ENCODE measurements at regions not wholly inside any gene's neighbourhood (a gene's known extent, or its start where the extent isn't known, plus 50 kb on each side); places are given as distances from the start of the nearest gene placed in this dataset.

GRCh38 chrX:44619039-44619438 is 76.4 kb upstream of the FUNDC1 start:
- TF ChIP-seq CTCF (conservative IDR thresholded peaks at IDR 0.05 in 1 of 2, IDR thresholded peaks at IDR 0.05 in 1 of 2; ENCODE audit: low read depth in 1 of 2, low read length in 2 of 2) (no peak), EZH2 (IDR thresholded peaks at IDR 0.05; ENCODE audit: low read length, missing control alignments) (no peak)
- Histone ChIP-seq H3K4me1 (ENCODE audit: control insufficient read depth, extremely low read depth, insufficient read depth, low read length) (no peaks in the 10 kb centered on the region), H3K79me2 (ENCODE audit: control insufficient read depth, insufficient read depth, low read length) (no peaks in the 10 kb centered on the region), H4K20me1 (ENCODE audit: control insufficient read depth, extremely low read depth, insufficient read depth, low read length) (no peaks in the 10 kb centered on the region), H3K9ac (ENCODE audit: insufficient read depth, low read length) (no peak overlapping the region), H3K9me3 (ENCODE audit: control insufficient read depth, insufficient read depth, low read depth, low read length) (no peaks in the 10 kb centered on the region), H2AFZ (ENCODE audit: low read length) (no peak overlapping the region), H3K27ac (ENCODE audit: insufficient read depth, low read length) (no peak overlapping the region), H3K36me3 (ENCODE audit: control insufficient read depth, insufficient read depth, low read length) (no peaks in the 10 kb centered on the region), H3K4me2 (ENCODE audit: extremely low read depth, insufficient read depth, low read length) (no peak overlapping the region), H3K4me3 (replicated peaks in 1 of 4; ENCODE audit: control extremely low read depth in 1 of 4, insufficient read depth in 1 of 4, low read depth in 3 of 4, low read length in 4 of 4) (no peak overlapping the region), H3K27me3 (ENCODE audit: control insufficient read depth, insufficient read depth, low read length) (no peaks in the 10 kb centered on the region)
- no peak for DNase-seq (ENCODE audit: low read depth in 2 of 2)

GRCh38 chrX:44596277-44596676 is 53.6 kb upstream of the FUNDC1 start:
- Histone ChIP-seq H2AFZ (ENCODE audit: low read length) (no peak overlapping the region), H3K4me1 (ENCODE audit: control insufficient read depth, extremely low read depth, insufficient read depth, low read length) (no peaks in the 10 kb centered on the region), H4K20me1 (ENCODE audit: control insufficient read depth, extremely low read depth, insufficient read depth, low read length) (no peaks in the 10 kb centered on the region), H3K27ac (ENCODE audit: insufficient read depth, low read length) (no peak overlapping the region), H3K4me2 (ENCODE audit: extremely low read depth, insufficient read depth, low read length) (no peak overlapping the region), H3K36me3 (ENCODE audit: control insufficient read depth, insufficient read depth, low read length) (no peaks in the 10 kb centered on the region), H3K79me2 (ENCODE audit: control insufficient read depth, insufficient read depth, low read length) (no peaks in the 10 kb centered on the region), H3K4me3 (replicated peaks in 1 of 4; ENCODE audit: control extremely low read depth in 1 of 4, insufficient read depth in 1 of 4, low read depth in 3 of 4, low read length in 4 of 4) (no peak overlapping the region), H3K9ac (ENCODE audit: insufficient read depth, low read length) (no peak overlapping the region), H3K9me3 (ENCODE audit: control insufficient read depth, insufficient read depth, low read depth, low read length) (no peaks in the 10 kb centered on the region), H3K27me3 (ENCODE audit: control insufficient read depth, insufficient read depth, low read length) (no peaks in the 10 kb centered on the region)
- DNase-seq (ENCODE audit: low read depth in 2 of 2) = no peak
- TF ChIP-seq CTCF (conservative IDR thresholded peaks at IDR 0.05 in 1 of 2, IDR thresholded peaks at IDR 0.05 in 1 of 2; ENCODE audit: low read depth in 1 of 2, low read length in 2 of 2) (no peak), EZH2 (IDR thresholded peaks at IDR 0.05; ENCODE audit: low read length, missing control alignments) (no peak)

Data from fibroblast of lung (primary cell).